ENCODE measurements at regions not wholly inside any gene's neighbourhood (a gene's known extent, or its start where the extent isn't known, plus 50 kb on each side); places are given as distances from the start of the nearest gene placed in this dataset.

DNA sequence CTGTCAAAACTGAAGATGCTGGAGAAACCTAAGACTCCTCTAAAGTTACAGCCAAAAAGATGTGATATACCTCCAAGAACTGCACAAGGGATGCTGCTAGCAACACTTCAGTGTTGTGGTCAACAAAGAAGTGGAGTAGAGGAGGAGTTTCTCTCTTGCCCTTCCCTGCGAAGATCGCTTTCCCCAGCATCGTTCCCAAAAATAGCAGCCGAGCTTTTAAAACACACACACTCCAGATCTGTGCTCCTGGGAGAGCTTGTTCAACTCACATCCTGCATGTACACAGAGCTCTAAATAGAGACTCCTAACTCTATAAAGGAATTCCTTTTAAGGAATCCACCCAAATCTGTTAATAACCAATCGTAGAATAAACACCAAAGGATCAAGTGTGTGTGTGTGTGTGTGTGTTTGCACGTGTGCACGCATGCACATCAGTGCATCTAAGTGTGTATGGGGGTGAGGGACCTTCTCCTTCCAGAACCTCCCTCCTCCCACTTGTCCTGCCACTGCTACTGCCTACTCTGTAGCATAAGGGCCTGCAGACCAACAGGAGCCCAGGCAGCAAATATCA is 58.5 kb downstream of the PSMG1 start:
- H3K4me1 ChIP-seq (ENCODE audit: control insufficient read depth in 4 of 4, insufficient read depth in 4 of 4, low read length in 3 of 4) = peaks cover 0 to 5% (median 0%) of the 10 kb centered on the region in 4 donors
- H3K4me3 ChIP-seq (ENCODE audit: low read depth in 1 of 3, low read length in 3 of 3) = no peak overlapping the region
- DNase-seq (ENCODE audit: low spot score) = peak; percentile 28
- H3K27me3 ChIP-seq (ENCODE audit: control insufficient read depth in 4 of 4, insufficient read depth in 4 of 4, low read length in 3 of 4) = no peaks in the 10 kb centered on the region
- H3K9ac ChIP-seq (ENCODE audit: low read depth in 1 of 2, low read length in 2 of 2) = no peak overlapping the region
- no peaks in the 10 kb centered on the region for H3K9me3 ChIP-seq (ENCODE audit: control insufficient read depth in 4 of 4, low read length in 3 of 4)
- TF ChIP-seq FOXA1 (IDR thresholded peaks at IDR 0.05) (peak; percentile 77), NR2F2 (IDR thresholded peaks at IDR 0.05) (no peak), FOXA2 (IDR thresholded peaks at IDR 0.05) (peak; percentile 44), SP1 (IDR thresholded peaks at IDR 0.05) (peak; percentile 38), RAD21 (IDR thresholded peaks at IDR 0.05) (peak; percentile 50 to 57), GABPA (IDR thresholded peaks at IDR 0.05 in 1 of 2, conservative IDR thresholded peaks at IDR 0.05 in 1 of 2) (no peak), TAF1 (conservative IDR thresholded peaks at IDR 0.05) (no peak), RXRA (IDR thresholded peaks at IDR 0.05) (peak in 1 of 2 donors; percentile 56), HNF4A (conservative IDR thresholded peaks at IDR 0.05) (peak in 1 of 2 donors; percentile 38)
- TF ChIP-seq, protein P1, sequence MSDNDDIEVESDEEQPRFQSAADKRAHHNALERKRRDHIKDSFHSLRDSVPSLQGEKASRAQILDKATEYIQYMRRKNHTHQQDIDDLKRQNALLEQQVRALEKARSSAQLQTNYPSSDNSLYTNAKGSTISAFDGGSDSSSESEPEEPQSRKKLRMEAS (IDR thresholded peaks at IDR 0.05) = no peak
- TF ChIP-seq, protein P2, sequence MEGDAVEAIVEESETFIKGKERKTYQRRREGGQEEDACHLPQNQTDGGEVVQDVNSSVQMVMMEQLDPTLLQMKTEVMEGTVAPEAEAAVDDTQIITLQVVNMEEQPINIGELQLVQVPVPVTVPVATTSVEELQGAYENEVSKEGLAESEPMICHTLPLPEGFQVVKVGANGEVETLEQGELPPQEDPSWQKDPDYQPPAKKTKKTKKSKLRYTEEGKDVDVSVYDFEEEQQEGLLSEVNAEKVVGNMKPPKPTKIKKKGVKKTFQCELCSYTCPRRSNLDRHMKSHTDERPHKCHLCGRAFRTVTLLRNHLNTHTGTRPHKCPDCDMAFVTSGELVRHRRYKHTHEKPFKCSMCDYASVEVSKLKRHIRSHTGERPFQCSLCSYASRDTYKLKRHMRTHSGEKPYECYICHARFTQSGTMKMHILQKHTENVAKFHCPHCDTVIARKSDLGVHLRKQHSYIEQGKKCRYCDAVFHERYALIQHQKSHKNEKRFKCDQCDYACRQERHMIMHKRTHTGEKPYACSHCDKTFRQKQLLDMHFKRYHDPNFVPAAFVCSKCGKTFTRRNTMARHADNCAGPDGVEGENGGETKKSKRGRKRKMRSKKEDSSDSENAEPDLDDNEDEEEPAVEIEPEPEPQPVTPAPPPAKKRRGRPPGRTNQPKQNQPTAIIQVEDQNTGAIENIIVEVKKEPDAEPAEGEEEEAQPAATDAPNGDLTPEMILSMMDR (IDR thresholded peaks at IDR 0.05; ENCODE audit: low read depth, low read length, missing input control) = no peak
- TF ChIP-seq, protein P3, sequence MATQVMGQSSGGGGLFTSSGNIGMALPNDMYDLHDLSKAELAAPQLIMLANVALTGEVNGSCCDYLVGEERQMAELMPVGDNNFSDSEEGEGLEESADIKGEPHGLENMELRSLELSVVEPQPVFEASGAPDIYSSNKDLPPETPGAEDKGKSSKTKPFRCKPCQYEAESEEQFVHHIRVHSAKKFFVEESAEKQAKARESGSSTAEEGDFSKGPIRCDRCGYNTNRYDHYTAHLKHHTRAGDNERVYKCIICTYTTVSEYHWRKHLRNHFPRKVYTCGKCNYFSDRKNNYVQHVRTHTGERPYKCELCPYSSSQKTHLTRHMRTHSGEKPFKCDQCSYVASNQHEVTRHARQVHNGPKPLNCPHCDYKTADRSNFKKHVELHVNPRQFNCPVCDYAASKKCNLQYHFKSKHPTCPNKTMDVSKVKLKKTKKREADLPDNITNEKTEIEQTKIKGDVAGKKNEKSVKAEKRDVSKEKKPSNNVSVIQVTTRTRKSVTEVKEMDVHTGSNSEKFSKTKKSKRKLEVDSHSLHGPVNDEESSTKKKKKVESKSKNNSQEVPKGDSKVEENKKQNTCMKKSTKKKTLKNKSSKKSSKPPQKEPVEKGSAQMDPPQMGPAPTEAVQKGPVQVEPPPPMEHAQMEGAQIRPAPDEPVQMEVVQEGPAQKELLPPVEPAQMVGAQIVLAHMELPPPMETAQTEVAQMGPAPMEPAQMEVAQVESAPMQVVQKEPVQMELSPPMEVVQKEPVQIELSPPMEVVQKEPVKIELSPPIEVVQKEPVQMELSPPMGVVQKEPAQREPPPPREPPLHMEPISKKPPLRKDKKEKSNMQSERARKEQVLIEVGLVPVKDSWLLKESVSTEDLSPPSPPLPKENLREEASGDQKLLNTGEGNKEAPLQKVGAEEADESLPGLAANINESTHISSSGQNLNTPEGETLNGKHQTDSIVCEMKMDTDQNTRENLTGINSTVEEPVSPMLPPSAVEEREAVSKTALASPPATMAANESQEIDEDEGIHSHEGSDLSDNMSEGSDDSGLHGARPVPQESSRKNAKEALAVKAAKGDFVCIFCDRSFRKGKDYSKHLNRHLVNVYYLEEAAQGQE (IDR thresholded peaks at IDR 0.05) = peak; percentile 49
- H3K27ac ChIP-seq (ENCODE audit: low read depth in 1 of 2, low read length in 2 of 2) = peak overlapping the region in 1 of 2 donors; percentile 45
- 56% methylated on average over 7 of the region's 7 CpGs for WGBS
- H3K36me3 ChIP-seq (ENCODE audit: control insufficient read depth in 4 of 4, insufficient read depth in 3 of 4, low read depth in 1 of 4, low read length in 3 of 4) = no peaks in the 10 kb centered on the region

DNA sequence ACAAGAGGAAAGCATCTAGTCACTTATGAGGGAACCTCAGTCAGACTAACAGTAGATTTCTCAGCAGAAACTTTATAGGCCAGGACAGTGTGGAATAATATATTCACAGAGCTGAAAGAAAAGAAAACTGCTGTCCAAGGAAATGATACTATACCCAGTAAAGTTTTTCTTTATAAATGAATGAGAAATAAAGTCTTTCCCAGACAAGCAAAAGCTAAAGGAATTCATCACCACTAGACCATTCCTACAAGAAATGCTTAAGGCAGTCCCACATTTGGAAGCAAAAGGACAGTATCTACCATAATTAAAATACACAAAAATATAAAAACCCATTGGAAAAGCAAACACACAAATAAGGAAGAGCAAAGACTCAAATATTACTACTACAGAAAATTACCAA is 59.9 kb downstream of the PSMG1 start:
- Histone ChIP-seq H3K9ac (ENCODE audit: low read depth in 1 of 2, low read length in 2 of 2) (no peak overlapping the region), H3K36me3 (ENCODE audit: control insufficient read depth in 4 of 4, insufficient read depth in 3 of 4, low read depth in 1 of 4, low read length in 3 of 4) (no peaks in the 10 kb centered on the region), H3K4me3 (ENCODE audit: low read depth in 1 of 3, low read length in 3 of 3) (no peak overlapping the region), H3K27ac (ENCODE audit: low read depth in 1 of 2, low read length in 2 of 2) (no peak overlapping the region), H3K4me1 (ENCODE audit: control insufficient read depth in 4 of 4, insufficient read depth in 4 of 4, low read length in 3 of 4) (peaks cover 0 to 5% (median 0%) of the 10 kb centered on the region in 4 donors), H3K27me3 (ENCODE audit: control insufficient read depth in 4 of 4, insufficient read depth in 4 of 4, low read length in 3 of 4) (no peaks in the 10 kb centered on the region), H3K9me3 (ENCODE audit: control insufficient read depth in 4 of 4, low read length in 3 of 4) (no peaks in the 10 kb centered on the region)
- no peak for DNase-seq (ENCODE audit: low spot score)
- TF ChIP-seq EGR1 (IDR thresholded peaks at IDR 0.05; ENCODE audit: low read depth in 2 of 2) (no peak), YY1 (IDR thresholded peaks at IDR 0.05) (no peak), HNF4A (conservative IDR thresholded peaks at IDR 0.05) (no peak), HNF4G (IDR thresholded peaks at IDR 0.05) (no peak), JUND (IDR thresholded peaks at IDR 0.05) (no peak), SP1 (IDR thresholded peaks at IDR 0.05) (no peak), NR2F2 (IDR thresholded peaks at IDR 0.05) (no peak), RAD21 (IDR thresholded peaks at IDR 0.05) (no peak), FOXA1 (IDR thresholded peaks at IDR 0.05) (no peak), RXRA (IDR thresholded peaks at IDR 0.05) (no peak)
- TF ChIP-seq, protein P1 (IDR thresholded peaks at IDR 0.05) = no peak
- TF ChIP-seq, protein P3 (IDR thresholded peaks at IDR 0.05) = no peak
- TF ChIP-seq, protein P4, sequence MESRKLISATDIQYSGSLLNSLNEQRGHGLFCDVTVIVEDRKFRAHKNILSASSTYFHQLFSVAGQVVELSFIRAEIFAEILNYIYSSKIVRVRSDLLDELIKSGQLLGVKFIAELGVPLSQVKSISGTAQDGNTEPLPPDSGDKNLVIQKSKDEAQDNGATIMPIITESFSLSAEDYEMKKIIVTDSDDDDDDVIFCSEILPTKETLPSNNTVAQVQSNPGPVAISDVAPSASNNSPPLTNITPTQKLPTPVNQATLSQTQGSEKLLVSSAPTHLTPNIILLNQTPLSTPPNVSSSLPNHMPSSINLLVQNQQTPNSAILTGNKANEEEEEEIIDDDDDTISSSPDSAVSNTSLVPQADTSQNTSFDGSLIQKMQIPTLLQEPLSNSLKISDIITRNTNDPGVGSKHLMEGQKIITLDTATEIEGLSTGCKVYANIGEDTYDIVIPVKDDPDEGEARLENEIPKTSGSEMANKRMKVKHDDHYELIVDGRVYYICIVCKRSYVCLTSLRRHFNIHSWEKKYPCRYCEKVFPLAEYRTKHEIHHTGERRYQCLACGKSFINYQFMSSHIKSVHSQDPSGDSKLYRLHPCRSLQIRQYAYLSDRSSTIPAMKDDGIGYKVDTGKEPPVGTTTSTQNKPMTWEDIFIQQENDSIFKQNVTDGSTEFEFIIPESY (IDR thresholded peaks at IDR 0.05) = no peak
- TF ChIP-seq, protein P5, sequence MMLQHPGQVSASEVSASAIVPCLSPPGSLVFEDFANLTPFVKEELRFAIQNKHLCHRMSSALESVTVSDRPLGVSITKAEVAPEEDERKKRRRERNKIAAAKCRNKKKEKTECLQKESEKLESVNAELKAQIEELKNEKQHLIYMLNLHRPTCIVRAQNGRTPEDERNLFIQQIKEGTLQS (IDR thresholded peaks at IDR 0.05) = no peak
